ENCODE measurements at regions not wholly inside any gene's neighbourhood (a gene's known extent, or its start where the extent isn't known, plus 50 kb on each side); places are given as distances from the start of the nearest gene placed in this dataset.

DNA sequence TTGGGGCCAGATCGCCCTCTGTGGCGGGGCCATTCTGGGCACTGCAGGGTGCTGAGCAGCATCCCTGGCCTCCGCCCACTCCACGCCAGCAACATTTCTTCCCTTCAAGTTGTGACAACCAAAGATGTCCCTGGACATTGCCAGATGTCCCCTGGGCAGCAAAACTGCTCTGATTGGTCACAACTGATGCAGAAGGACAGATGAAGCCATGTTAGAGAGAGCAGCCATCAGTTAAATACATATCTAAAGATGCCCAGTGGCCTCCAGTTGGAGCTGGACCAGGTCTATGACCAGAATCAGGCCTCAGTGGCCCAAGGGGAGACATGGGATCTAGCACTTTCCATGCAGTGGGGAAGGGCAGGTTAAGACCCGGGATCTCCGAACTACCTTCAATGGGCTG lies 125.7 kb downstream of the PTPRS start:
- Histone ChIP-seq H3K4ac (ENCODE audit: low read length) (no peak overlapping the region), H2BK15ac (ENCODE audit: low read length) (no peak overlapping the region), H2BK5ac (ENCODE audit: low read length) (no peak overlapping the region), H3K4me2 (ENCODE audit: insufficient read depth, low read length, poor library complexity, severe bottlenecking) (no peak overlapping the region), H3K9me3 (replicated peaks in 1 of 2; ENCODE audit: control insufficient read depth in 2 of 2, insufficient read depth in 1 of 2, low read depth in 1 of 2, low read length in 2 of 2) (peaks cover 20 to 63% of the 10 kb centered on the region in 2 donors), H3K23ac (ENCODE audit: low read depth, low read length, poor library complexity) (no peak overlapping the region), H4K91ac (ENCODE audit: low read depth, low read length, poor library complexity) (no peak overlapping the region), H4K8ac (ENCODE audit: low read depth, low read length) (no peak overlapping the region), H3K18ac (ENCODE audit: low read length) (no peak overlapping the region), H3K9ac (ENCODE audit: low read depth, low read length, poor library complexity) (no peak overlapping the region), H2AFZ (ENCODE audit: low read length) (no peak overlapping the region), H3K14ac (ENCODE audit: low read length) (no peak overlapping the region), H2BK12ac (ENCODE audit: low read length) (no peak overlapping the region), H3K4me1 (ENCODE audit: control insufficient read depth in 2 of 2, insufficient read depth in 1 of 2, low read depth in 1 of 2, low read length in 2 of 2) (no peaks in the 10 kb centered on the region), H3K4me3 (ENCODE audit: low read length in 2 of 2) (no peak overlapping the region), H3K27ac (replicated peaks; ENCODE audit: low read length) (no peak overlapping the region), H2BK120ac (ENCODE audit: low read depth, low read length) (no peak overlapping the region), H2AK5ac (ENCODE audit: low read depth, low read length) (no peak overlapping the region), H3K27me3 (ENCODE audit: control insufficient read depth in 3 of 3, insufficient read depth in 3 of 3, low read depth in 1 of 3, low read length in 3 of 3) (no peaks in the 10 kb centered on the region), H3K36me3 (replicated peaks in 1 of 2; ENCODE audit: control insufficient read depth in 2 of 2, insufficient read depth in 2 of 2, low read length in 2 of 2) (peaks cover 94 to 98% of the 10 kb centered on the region in 2 donors), H3K79me1 (ENCODE audit: low read depth, low read length) (peaks cover 10% of the 10 kb centered on the region)
- no peak for DNase-seq (ENCODE audit: low spot score)
- WGBS, 2 donors (ENCODE audit: extremely low coverage in 2 of 2, insufficient read length in 2 of 2, insufficient replicate concordance in 1 of 2): no CpG with 5 or more reads among the region's 6 CpGs

DNA sequence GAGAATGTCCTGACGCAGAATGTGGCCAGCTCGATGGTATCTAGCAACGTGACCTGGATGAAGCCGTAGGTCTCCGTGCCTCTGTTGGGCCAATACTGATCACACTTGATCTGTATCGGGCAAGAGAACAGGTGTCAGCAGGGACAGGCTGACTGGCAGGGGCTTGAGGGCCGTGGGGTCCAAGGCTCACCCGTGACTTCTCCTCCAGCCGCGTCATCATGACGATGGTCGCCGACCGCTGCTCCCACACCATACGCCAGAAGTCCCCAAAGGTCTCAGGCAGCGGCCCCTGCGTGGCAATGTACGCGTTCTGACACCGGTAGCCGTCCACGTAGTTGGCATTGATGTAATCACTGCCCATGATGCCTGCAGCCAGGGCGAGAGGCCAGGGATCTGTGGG lies 126.2 kb downstream of the PTPRS start:
- no peaks in the 10 kb centered on the region for H3K4me1 ChIP-seq (ENCODE audit: control insufficient read depth in 2 of 2, insufficient read depth in 1 of 2, low read depth in 1 of 2, low read length in 2 of 2)
- H3K9ac ChIP-seq (ENCODE audit: low read depth, low read length, poor library complexity): no peak overlapping the region
- H2BK120ac ChIP-seq (ENCODE audit: low read depth, low read length): no peak overlapping the region
- peaks cover 95 to 98% of the 10 kb centered on the region in 2 donors for H3K36me3 ChIP-seq (replicated peaks in 1 of 2; ENCODE audit: control insufficient read depth in 2 of 2, insufficient read depth in 2 of 2, low read length in 2 of 2)
- H4K91ac ChIP-seq (ENCODE audit: low read depth, low read length, poor library complexity): no peak overlapping the region
- no peak for DNase-seq (ENCODE audit: low spot score)
- H2AK5ac ChIP-seq (ENCODE audit: low read depth, low read length): no peak overlapping the region
- WGBS, 2 donors (ENCODE audit: extremely low coverage in 2 of 2, insufficient read length in 2 of 2, insufficient replicate concordance in 1 of 2): no CpG with 5 or more reads among the region's 23 CpGs
- H3K4ac ChIP-seq (ENCODE audit: low read length): no peak overlapping the region
- no peaks in the 10 kb centered on the region for H3K27me3 ChIP-seq (ENCODE audit: control insufficient read depth in 3 of 3, insufficient read depth in 3 of 3, low read depth in 1 of 3, low read length in 3 of 3)
- no peak overlapping the region for H3K4me3 ChIP-seq (ENCODE audit: low read length in 2 of 2)
- H2AFZ ChIP-seq (ENCODE audit: low read length): no peak overlapping the region
- H2BK5ac ChIP-seq (ENCODE audit: low read length): peak overlapping the region; percentile 59
- H3K9me3 ChIP-seq (replicated peaks in 1 of 2; ENCODE audit: control insufficient read depth in 2 of 2, insufficient read depth in 1 of 2, low read depth in 1 of 2, low read length in 2 of 2): peaks cover 24 to 63% of the 10 kb centered on the region in 2 donors
- no peak overlapping the region for H2BK15ac ChIP-seq (ENCODE audit: low read length)
- H3K14ac ChIP-seq (ENCODE audit: low read length): peak overlapping the region; percentile 43
- H2BK12ac ChIP-seq (ENCODE audit: low read length): no peak overlapping the region
- no peak overlapping the region for H3K27ac ChIP-seq (replicated peaks; ENCODE audit: low read length)
- H3K79me1 ChIP-seq (ENCODE audit: low read depth, low read length): peaks cover 13% of the 10 kb centered on the region
- peak overlapping the region; percentile 51 for H3K18ac ChIP-seq (ENCODE audit: low read length)
- no peak overlapping the region for H3K4me2 ChIP-seq (ENCODE audit: insufficient read depth, low read length, poor library complexity, severe bottlenecking)
- H4K8ac ChIP-seq (ENCODE audit: low read depth, low read length): no peak overlapping the region
- no peak overlapping the region for H3K23ac ChIP-seq (ENCODE audit: low read depth, low read length, poor library complexity)

DNA sequence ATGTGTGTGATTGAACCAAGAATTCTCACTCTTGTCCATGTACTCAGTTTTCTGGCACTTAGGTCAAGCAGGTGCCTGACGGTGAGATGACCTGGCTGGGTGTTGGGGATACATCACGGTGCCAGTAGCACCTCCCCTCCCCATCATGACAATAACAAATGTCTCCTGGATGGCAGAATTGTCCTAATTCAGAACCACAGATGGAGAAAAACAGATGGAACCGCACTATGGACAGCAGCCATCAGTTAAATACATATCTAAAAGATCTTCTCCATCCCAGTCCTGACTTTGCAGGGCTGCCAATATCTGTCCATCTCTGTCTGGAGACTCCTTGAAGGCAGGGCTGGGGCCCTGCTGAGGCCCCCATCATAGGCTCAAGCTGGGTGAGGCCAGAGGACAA lies 126.9 kb downstream of the PTPRS start:
- no peaks in the 10 kb centered on the region for H3K4me1 ChIP-seq (ENCODE audit: control insufficient read depth in 2 of 2, insufficient read depth in 1 of 2, low read depth in 1 of 2, low read length in 2 of 2)
- peaks cover 95 to 98% of the 10 kb centered on the region in 2 donors for H3K36me3 ChIP-seq (replicated peaks in 1 of 2; ENCODE audit: control insufficient read depth in 2 of 2, insufficient read depth in 2 of 2, low read length in 2 of 2)
- H3K18ac ChIP-seq (ENCODE audit: low read length): no peak overlapping the region
- no peak overlapping the region for H3K9ac ChIP-seq (ENCODE audit: low read depth, low read length, poor library complexity)
- H2BK12ac ChIP-seq (ENCODE audit: low read length): no peak overlapping the region
- H2BK120ac ChIP-seq (ENCODE audit: low read depth, low read length): no peak overlapping the region
- no peak overlapping the region for H2AK5ac ChIP-seq (ENCODE audit: low read depth, low read length)
- no peak for DNase-seq (ENCODE audit: low spot score)
- H3K9me3 ChIP-seq (replicated peaks in 1 of 2; ENCODE audit: control insufficient read depth in 2 of 2, insufficient read depth in 1 of 2, low read depth in 1 of 2, low read length in 2 of 2): peaks cover 24 to 62% of the 10 kb centered on the region in 2 donors
- no peak overlapping the region for H2BK5ac ChIP-seq (ENCODE audit: low read length)
- no peak overlapping the region for H3K4ac ChIP-seq (ENCODE audit: low read length)
- no peak overlapping the region for H3K4me2 ChIP-seq (ENCODE audit: insufficient read depth, low read length, poor library complexity, severe bottlenecking)
- H3K27me3 ChIP-seq (ENCODE audit: control insufficient read depth in 3 of 3, insufficient read depth in 3 of 3, low read depth in 1 of 3, low read length in 3 of 3): no peaks in the 10 kb centered on the region
- no peak overlapping the region for H3K4me3 ChIP-seq (ENCODE audit: low read length in 2 of 2)
- no CpG with 5 or more reads among the region's 3 CpGs for WGBS, 2 donors (ENCODE audit: extremely low coverage in 2 of 2, insufficient read length in 2 of 2, insufficient replicate concordance in 1 of 2)
- H2AFZ ChIP-seq (ENCODE audit: low read length): no peak overlapping the region
- H3K27ac ChIP-seq (replicated peaks; ENCODE audit: low read length): no peak overlapping the region
- no peak overlapping the region for H3K23ac ChIP-seq (ENCODE audit: low read depth, low read length, poor library complexity)
- no peak overlapping the region for H2BK15ac ChIP-seq (ENCODE audit: low read length)
- H4K91ac ChIP-seq (ENCODE audit: low read depth, low read length, poor library complexity): no peak overlapping the region
- H3K79me1 ChIP-seq (ENCODE audit: low read depth, low read length): peaks cover 13% of the 10 kb centered on the region
- H3K14ac ChIP-seq (ENCODE audit: low read length): no peak overlapping the region
- H4K8ac ChIP-seq (ENCODE audit: low read depth, low read length): no peak overlapping the region

DNA sequence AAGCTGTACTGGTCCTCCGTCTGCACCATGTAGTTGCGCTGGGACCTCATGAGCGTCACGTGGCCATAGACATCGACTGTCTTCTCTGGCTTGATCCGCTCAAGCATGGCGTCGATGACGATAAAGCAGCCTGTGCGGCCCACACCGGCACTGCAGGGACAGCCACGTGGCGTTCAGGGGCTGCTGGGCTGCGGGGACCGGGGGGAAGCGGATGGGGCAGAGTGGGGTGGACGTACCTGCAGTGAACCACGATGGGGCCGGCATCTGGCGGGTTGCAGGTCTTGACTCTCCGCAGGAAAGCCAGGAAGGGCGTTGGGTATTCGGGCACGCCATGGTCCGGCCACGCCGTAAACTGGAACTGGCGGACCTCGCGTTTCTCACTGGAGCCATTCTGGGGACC lies 128.5 kb downstream of the PTPRS start:
- Histone ChIP-seq H2BK120ac (ENCODE audit: low read depth, low read length) (no peak overlapping the region), H2AK5ac (ENCODE audit: low read depth, low read length) (peak overlapping the region; percentile 61), H4K8ac (ENCODE audit: low read depth, low read length) (no peak overlapping the region), H4K91ac (ENCODE audit: low read depth, low read length, poor library complexity) (no peak overlapping the region), H3K14ac (ENCODE audit: low read length) (no peak overlapping the region), H3K4me1 (ENCODE audit: control insufficient read depth in 2 of 2, insufficient read depth in 1 of 2, low read depth in 1 of 2, low read length in 2 of 2) (no peaks in the 10 kb centered on the region), H2BK15ac (ENCODE audit: low read length) (no peak overlapping the region), H3K27ac (replicated peaks; ENCODE audit: low read length) (no peak overlapping the region), H3K36me3 (replicated peaks in 1 of 2; ENCODE audit: control insufficient read depth in 2 of 2, insufficient read depth in 2 of 2, low read length in 2 of 2) (peaks cover 92 to 98% of the 10 kb centered on the region in 2 donors), H2BK12ac (ENCODE audit: low read length) (peak overlapping the region; percentile 32), H3K23ac (ENCODE audit: low read depth, low read length, poor library complexity) (no peak overlapping the region), H3K79me1 (ENCODE audit: low read depth, low read length) (peaks cover 15% of the 10 kb centered on the region), H3K27me3 (ENCODE audit: control insufficient read depth in 3 of 3, insufficient read depth in 3 of 3, low read depth in 1 of 3, low read length in 3 of 3) (no peaks in the 10 kb centered on the region), H3K4me3 (ENCODE audit: low read length in 2 of 2) (no peak overlapping the region), H3K4ac (ENCODE audit: low read length) (no peak overlapping the region), H3K18ac (ENCODE audit: low read length) (peak overlapping the region; percentile 58), H2AFZ (ENCODE audit: low read length) (no peak overlapping the region), H3K9me3 (replicated peaks in 1 of 2; ENCODE audit: control insufficient read depth in 2 of 2, insufficient read depth in 1 of 2, low read depth in 1 of 2, low read length in 2 of 2) (peaks cover 24 to 49% of the 10 kb centered on the region in 2 donors), H2BK5ac (ENCODE audit: low read length) (peak overlapping the region; percentile 56), H3K4me2 (ENCODE audit: insufficient read depth, low read length, poor library complexity, severe bottlenecking) (no peak overlapping the region), H3K9ac (ENCODE audit: low read depth, low read length, poor library complexity) (no peak overlapping the region)
- WGBS, 2 donors (ENCODE audit: extremely low coverage in 2 of 2, insufficient read length in 2 of 2, insufficient replicate concordance in 1 of 2): no CpG with 5 or more reads among the region's 30 CpGs
- no peak for DNase-seq (ENCODE audit: low spot score)

Data from neuronal stem cell (in vitro differentiated cells).